ENCODE measurements at regions not wholly inside any gene's neighbourhood (a gene's known extent, or its start where the extent isn't known, plus 50 kb on each side); places are given as distances from the start of the nearest gene placed in this dataset.

- TF ChIP-seq CTCF (IDR thresholded peaks at IDR 0.05; ENCODE audit: insufficient read depth, low read length, poor library complexity, severe bottlenecking) (no peak), EZH2phosphoT487 (conservative IDR thresholded peaks at IDR 0.05; ENCODE audit: low read length) (no peak)
Measured at GRCh38 chr7:117990834-117991233, 117.6 kb upstream of the CTTNBP2 start.
